Calu3 (cell line): ENCODE measurements at regions not wholly inside any gene's neighbourhood (a gene's known extent, or its start where the extent isn't known, plus 50 kb on each side); places are given as distances from the start of the nearest gene placed in this dataset.

ENCODE experiments used
- BruUV-seq: library from RNA; stranded (reverse); fragments of 400-500 nt; replicated peaks from 2 replicates; lab custom pipeline; 2021; lab: Mats Ljungman, UMichigan
- CTCF ChIA-PET: fragments of 300-600 bp; sonication (Branson Sonifier 250); formaldehyde crosslinking; loops from one replicate; lab custom pipeline; 2022; ENCODE audit warnings: antibody characterized with exemption; lab: Charles Lee
- DNase-seq: peaks from one replicate; pipeline ENCODE4 v3.0.0; 2022
- H3K27ac Mint-ChIP-seq: one replicate; pipeline ENCODE4 v1.8.0; 2022; ENCODE audit warnings: mixed read lengths; ENCODE audit not compliant: unreplicated experiment
- H3K27me3 Mint-ChIP-seq: one replicate; pipeline ENCODE4 v1.8.0; 2022; ENCODE audit warnings: mixed read lengths; ENCODE audit not compliant: unreplicated experiment
- H3K36me3 Mint-ChIP-seq: one replicate; pipeline ENCODE4 v1.8.0; 2022; ENCODE audit warnings: mild to moderate bottlenecking, moderate library complexity, mixed read lengths; ENCODE audit not compliant: insufficient read depth, unreplicated experiment
- H3K4me1 Mint-ChIP-seq: one replicate; pipeline ENCODE4 v1.8.0; 2022; ENCODE audit warnings: mild to moderate bottlenecking, low read depth, mixed read lengths; ENCODE audit not compliant: unreplicated experiment
- H3K4me3 Mint-ChIP-seq: one replicate; pipeline ENCODE4 v1.8.0; 2022; ENCODE audit warnings: mild to moderate bottlenecking, low read depth, moderate library complexity, mixed read lengths; ENCODE audit not compliant: unreplicated experiment
- H3K9me3 Mint-ChIP-seq: one replicate; pipeline ENCODE4 v1.8.0; 2022; ENCODE audit warnings: low read depth, mixed read lengths; ENCODE audit not compliant: unreplicated experiment
- intact Hi-C: fragments of 100-400 bp; cut with micrococcal nuclease; formaldehyde crosslinking; loops from one replicate; pipeline ENCODE4 v1.10.0; 2022; ENCODE audit not compliant: unreplicated experiment
- TF ChIP-seq, protein P1 (sequence below): fragments of 200-600 bp; IDR thresholded peaks from one replicate; pipeline ENCODE4 v1.8.0; 2022; ENCODE audit warnings: antibody characterized with exemption; ENCODE audit not compliant: unreplicated experiment

DNA sequence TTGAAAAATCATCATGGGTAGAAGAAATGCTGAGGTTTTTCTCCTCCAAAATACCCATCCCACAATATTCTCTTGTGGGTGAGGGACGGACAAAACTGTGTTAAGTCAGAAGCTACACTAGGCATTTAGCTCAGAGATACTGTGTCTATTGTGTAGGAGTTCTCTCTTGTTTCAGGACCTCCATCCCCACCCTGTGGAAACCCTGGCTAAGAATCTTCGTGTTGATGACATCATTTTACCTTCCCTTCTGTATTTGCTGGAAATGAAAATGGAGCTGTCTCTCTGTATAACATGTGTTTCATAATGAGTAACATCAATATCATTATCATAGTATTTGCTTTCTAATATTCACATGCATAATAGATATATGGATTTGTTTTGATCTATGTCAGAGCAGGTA is 1193.0 kb upstream of the CITED2 start:
- Mint-ChIP-seq H3K36me3 (no peaks in the 10 kb centered on the region), H3K4me1 (peaks cover 11% of the 10 kb centered on the region), H3K4me3 (no peak overlapping the region), H3K27me3 (no peaks in the 10 kb centered on the region), H3K9me3 (no peaks in the 10 kb centered on the region), H3K27ac (no peak overlapping the region)
- no peak for DNase-seq
- TF ChIP-seq, protein P1, sequence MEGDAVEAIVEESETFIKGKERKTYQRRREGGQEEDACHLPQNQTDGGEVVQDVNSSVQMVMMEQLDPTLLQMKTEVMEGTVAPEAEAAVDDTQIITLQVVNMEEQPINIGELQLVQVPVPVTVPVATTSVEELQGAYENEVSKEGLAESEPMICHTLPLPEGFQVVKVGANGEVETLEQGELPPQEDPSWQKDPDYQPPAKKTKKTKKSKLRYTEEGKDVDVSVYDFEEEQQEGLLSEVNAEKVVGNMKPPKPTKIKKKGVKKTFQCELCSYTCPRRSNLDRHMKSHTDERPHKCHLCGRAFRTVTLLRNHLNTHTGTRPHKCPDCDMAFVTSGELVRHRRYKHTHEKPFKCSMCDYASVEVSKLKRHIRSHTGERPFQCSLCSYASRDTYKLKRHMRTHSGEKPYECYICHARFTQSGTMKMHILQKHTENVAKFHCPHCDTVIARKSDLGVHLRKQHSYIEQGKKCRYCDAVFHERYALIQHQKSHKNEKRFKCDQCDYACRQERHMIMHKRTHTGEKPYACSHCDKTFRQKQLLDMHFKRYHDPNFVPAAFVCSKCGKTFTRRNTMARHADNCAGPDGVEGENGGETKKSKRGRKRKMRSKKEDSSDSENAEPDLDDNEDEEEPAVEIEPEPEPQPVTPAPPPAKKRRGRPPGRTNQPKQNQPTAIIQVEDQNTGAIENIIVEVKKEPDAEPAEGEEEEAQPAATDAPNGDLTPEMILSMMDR: no peak
- intact Hi-C loops: no loop called here
- BruUV-seq: no TSS peak
- CTCF ChIA-PET: no interaction called here

DNA sequence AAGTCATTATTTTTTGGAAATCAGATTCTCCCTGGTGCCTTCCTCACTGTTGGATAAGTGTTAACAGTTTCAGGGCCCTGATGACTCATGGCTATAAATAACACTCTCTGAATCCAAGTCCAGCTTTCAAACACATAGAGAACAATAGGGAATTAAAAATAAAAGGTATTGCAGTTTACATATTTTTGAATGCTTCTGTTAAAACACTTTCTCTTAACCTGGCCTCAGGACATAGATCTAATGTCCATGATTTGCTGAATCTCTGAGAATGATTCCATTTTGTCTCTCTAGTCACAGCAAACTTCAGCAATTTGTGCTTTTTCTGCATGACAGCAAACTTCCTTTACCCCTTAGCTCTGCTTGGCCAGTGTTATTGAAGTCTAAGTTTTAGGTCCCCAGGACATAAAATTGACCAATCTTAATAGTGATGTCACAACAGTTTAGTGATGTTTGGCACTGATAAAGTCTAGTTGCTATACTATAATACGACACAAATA is 1192.4 kb upstream of the CITED2 start:
- no peak for DNase-seq
- CTCF ChIA-PET: no interaction called here
- intact Hi-C loops: no loop called here
- H3K27ac Mint-ChIP-seq: no peak overlapping the region
- peaks cover 11% of the 10 kb centered on the region for H3K4me1 Mint-ChIP-seq
- BruUV-seq: no TSS peak
- no peaks in the 10 kb centered on the region for H3K36me3 Mint-ChIP-seq
- H3K9me3 Mint-ChIP-seq: no peaks in the 10 kb centered on the region
- no peaks in the 10 kb centered on the region for H3K27me3 Mint-ChIP-seq
- TF ChIP-seq, protein P1: no peak
- no peak overlapping the region for H3K4me3 Mint-ChIP-seq

GRCh38 chr6:140563728-140564127 is 1189.3 kb upstream of the CITED2 start:
- H3K27me3 Mint-ChIP-seq: no peaks in the 10 kb centered on the region
- CTCF ChIA-PET: no interaction called here

GRCh38 chr6:140561701-140562100 is 1187.3 kb upstream of the CITED2 start:
- Mint-ChIP-seq H3K27me3 (no peaks in the 10 kb centered on the region), H3K4me1 (peaks cover 7% of the 10 kb centered on the region), H3K36me3 (no peaks in the 10 kb centered on the region), H3K27ac (no peak overlapping the region), H3K4me3 (no peak overlapping the region), H3K9me3 (no peaks in the 10 kb centered on the region)
- intact Hi-C loops: no loop called here
- DNase-seq: no peak
- CTCF ChIA-PET: no interaction called here
- TF ChIP-seq, protein P1: no peak
- no TSS peak for BruUV-seq

More at GRCh38 chr6:140563728-140564127, 1189.3 kb upstream of the CITED2 start:
- Mint-ChIP-seq H3K36me3 (no peaks in the 10 kb centered on the region), H3K27ac (no peak overlapping the region), H3K4me1 (peaks cover 11% of the 10 kb centered on the region), H3K9me3 (no peaks in the 10 kb centered on the region), H3K4me3 (no peak overlapping the region)
- no peak for DNase-seq
- BruUV-seq: no TSS peak
- TF ChIP-seq, protein P1: no peak
- intact Hi-C loops: no loop called here
